ENCODE measurements at regions not wholly inside any gene's neighbourhood (a gene's known extent, or its start where the extent isn't known, plus 50 kb on each side); places are given as distances from the start of the nearest gene placed in this dataset.
A peak's percentile ranks its signal among the peaks of the same experiment; 100 is the strongest.

DNA sequence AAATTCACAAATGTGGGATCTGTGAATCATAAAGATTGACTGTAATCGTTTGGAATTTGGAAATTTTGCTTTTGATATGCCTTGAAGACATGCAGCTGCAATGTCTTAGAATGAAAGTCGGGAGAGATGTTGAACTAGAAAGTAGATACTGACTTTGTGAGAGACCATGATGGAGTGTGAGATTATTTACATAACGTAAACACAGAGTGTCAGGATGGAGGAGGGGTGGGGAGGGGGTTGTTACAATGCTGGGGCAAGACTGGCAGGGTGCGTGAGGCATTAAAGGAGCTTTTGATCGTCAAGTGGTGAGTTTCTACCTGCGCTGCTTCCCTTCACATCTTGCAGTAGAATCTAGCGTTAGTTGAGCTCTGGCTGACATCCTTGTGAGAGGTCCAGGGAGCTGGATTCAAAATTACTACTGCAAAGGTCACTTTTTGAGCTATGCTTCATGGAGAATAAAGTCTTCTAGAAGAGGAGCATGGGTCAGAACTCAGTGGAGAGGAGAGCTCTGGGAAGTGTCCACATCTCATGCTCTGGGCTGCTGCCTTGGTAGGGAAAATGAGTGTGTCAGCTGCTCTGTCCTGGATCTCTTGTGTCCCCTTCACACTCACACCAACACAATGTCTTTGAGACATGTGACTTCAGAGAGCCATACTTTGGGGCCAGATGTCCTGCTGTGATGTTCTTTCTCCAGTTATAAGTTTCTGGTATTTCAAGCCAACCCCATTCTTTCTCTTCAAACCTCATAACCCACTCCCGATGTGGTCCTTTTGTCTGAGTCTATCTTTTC lies 105.2 kb upstream of the CITED2 start (continued):
- TF ChIP-seq NRF1 (conservative IDR thresholded peaks at IDR 0.05 in 1 of 2, IDR thresholded peaks at IDR 0.05 in 1 of 2) = 0 out of 4 replicates have a peak, but pooled peaks of 1 of the 2 experiments have one; percentile 4
- TF ChIP-seq, protein P1, sequence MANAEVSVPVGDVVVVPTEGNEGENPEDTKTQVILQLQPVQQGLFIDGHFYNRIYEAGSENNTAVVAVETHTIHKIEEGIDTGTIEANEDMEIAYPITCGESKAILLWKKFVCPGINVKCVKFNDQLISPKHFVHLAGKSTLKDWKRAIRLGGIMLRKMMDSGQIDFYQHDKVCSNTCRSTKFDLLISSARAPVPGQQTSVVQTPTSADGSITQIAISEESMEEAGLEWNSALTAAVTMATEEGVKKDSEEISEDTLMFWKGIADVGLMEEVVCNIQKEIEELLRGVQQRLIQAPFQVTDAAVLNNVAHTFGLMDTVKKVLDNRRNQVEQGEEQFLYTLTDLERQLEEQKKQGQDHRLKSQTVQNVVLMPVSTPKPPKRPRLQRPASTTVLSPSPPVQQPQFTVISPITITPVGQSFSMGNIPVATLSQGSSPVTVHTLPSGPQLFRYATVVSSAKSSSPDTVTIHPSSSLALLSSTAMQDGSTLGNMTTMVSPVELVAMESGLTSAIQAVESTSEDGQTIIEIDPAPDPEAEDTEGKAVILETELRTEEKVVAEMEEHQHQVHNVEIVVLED (CRISPR knock-in tag; IDR thresholded peaks at IDR 0.05) = 0 out of 2 replicates have a peak, but pooled peaks have one; percentile 24
- TF ChIP-seq COPS2 (conservative IDR thresholded peaks at IDR 0.05) = no peak
- no peak for TF ChIP-seq POLR3A (IDR thresholded peaks at IDR 0.05; ENCODE audit: borderline replicate concordance, extremely low read depth, insufficient read depth, insufficient read length)
- 0 out of 2 replicates have a peak, but pooled peaks have one; percentile 7 for TF ChIP-seq TFE3 (CRISPR knock-in tag; IDR thresholded peaks at IDR 0.05)

GRCh38 chr6:139475646-139476045 lies 101.2 kb upstream of the CITED2 start:
- no peak for DNase-seq (ENCODE audit: extremely low read depth in 1 of 4, low spot score in 3 of 4)
- Histone ChIP-seq H3K4me1 (replicated peaks in 1 of 2; ENCODE audit: control insufficient read depth in 2 of 2, insufficient read depth in 2 of 2, low read length in 2 of 2) (peaks cover 14 to 44% of the 10 kb centered on the region in 2 experiments), H3K4me3 (no peak overlapping the region), H3K36me3 (ENCODE audit: control insufficient read depth, insufficient read depth, low read length) (no peaks in the 10 kb centered on the region), H3K4me2 (ENCODE audit: insufficient read depth, low read length) (peak overlapping the region; percentile 49; the same call in 1 of the 2 replicates), H2AFZ (ENCODE audit: low read depth, low read length) (peak overlapping the region; percentile 99), H3K9me3 (replicated peaks; ENCODE audit: control insufficient read depth, insufficient read depth, low read depth, low read length) (no peaks in the 10 kb centered on the region), H4K20me1 (replicated peaks; ENCODE audit: control insufficient read depth, insufficient read depth, low read length) (no peaks in the 10 kb centered on the region), H3K27me3 (ENCODE audit: control insufficient read depth in 2 of 2, insufficient read depth in 2 of 2, low read length in 2 of 2) (no peaks in the 10 kb centered on the region), H3K9me1 (ENCODE audit: control insufficient read depth, insufficient read depth, low read length) (no peaks in the 10 kb centered on the region), H3K27ac (ENCODE audit: extremely low read depth, low read depth, low read length) (peak overlapping the region; percentile 59), H3K79me2 (ENCODE audit: control insufficient read depth, insufficient read depth, low read length) (no peaks in the 10 kb centered on the region), H3K9ac (ENCODE audit: insufficient read depth in 1 of 2, low read depth in 2 of 2, low read length in 2 of 2) (peak overlapping the region in 1 of 2 experiments; percentile 29; a peak in 2 of 4 replicates)
- intact Hi-C loops (cut with micrococcal nuclease) (loop anchor here (2.0 kb wide), 1 partner anchor 31 kb away; no protein-coding TSS in a partner anchor), in situ Hi-C loops (cut with MboI) (no loop called here)
- CTCF ChIA-PET (ENCODE audit: low intra/inter-chr PET ratio) = no interaction called here
- POLR2A ChIA-PET = interaction anchor here (1.3 to 3.5 kb wide), 2 partner anchors 12 to 100 kb away, joined by 3 to 17 read pairs; partner anchors contain the start of gene CITED2
- ATAC-seq = no peak
- FAIRE-seq = no peak
- BruUV-seq (replicated peaks) = no TSS peak
- 58% methylated on average over 4 of the region's 4 CpGs for WGBS (ENCODE audit: insufficient coverage, low coverage, missing lambda C conversion rate)
- TF ChIP-seq, protein P2, sequence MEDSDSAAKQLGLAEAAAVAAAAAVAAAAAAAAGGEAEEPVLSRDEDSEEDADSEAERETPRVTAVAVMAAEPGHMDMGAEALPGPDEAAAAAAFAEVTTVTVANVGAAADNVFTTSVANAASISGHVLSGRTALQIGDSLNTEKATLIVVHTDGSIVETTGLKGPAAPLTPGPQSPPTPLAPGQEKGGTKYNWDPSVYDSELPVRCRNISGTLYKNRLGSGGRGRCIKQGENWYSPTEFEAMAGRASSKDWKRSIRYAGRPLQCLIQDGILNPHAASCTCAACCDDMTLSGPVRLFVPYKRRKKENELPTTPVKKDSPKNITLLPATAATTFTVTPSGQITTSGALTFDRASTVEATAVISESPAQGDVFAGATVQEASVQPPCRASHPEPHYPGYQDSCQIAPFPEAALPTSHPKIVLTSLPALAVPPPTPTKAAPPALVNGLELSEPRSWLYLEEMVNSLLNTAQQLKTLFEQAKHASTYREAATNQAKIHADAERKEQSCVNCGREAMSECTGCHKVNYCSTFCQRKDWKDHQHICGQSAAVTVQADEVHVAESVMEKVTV (CRISPR knock-in tag; IDR thresholded peaks at IDR 0.05) = 0 out of 2 replicates have a peak, but pooled peaks have one; percentile 6
- TF ChIP-seq CBX2 (IDR thresholded peaks at IDR 0.05; ENCODE audit: insufficient read depth, low read length, poor library complexity, severe bottlenecking) = no peak
- no peak for TF ChIP-seq GATA2 (CRISPR knock-in tag; IDR thresholded peaks at IDR 0.05)
- no peak for TF ChIP-seq RBM22 (IDR thresholded peaks at IDR 0.05; ENCODE audit: low read depth, low read length, poor library complexity, severe bottlenecking)
- no peak for TF ChIP-seq ZNF507 (tag; conservative IDR thresholded peaks at IDR 0.05)
- 0 out of 2 replicates have a peak, but pooled peaks have one; percentile 0 for TF ChIP-seq ZNF830 (CRISPR knock-in tag; IDR thresholded peaks at IDR 0.05)
- no peak for TF ChIP-seq U2AF1 (optimal IDR thresholded peaks at IDR 0.05; ENCODE audit: low read depth, low read length)
- TF ChIP-seq ZNF780A (CRISPR knock-in tag; IDR thresholded peaks at IDR 0.05) = no peak
- TF ChIP-seq KAT7 (CRISPR knock-in tag; IDR thresholded peaks at IDR 0.05; ENCODE audit: borderline replicate concordance) = no peak

Measured in K562 (cell line).